ENCODE measurements at regions not wholly inside any gene's neighbourhood (a gene's known extent, or its start where the extent isn't known, plus 50 kb on each side); places are given as distances from the start of the nearest gene placed in this dataset.

GRCh38 chr2:120669971-120670370, 65.7 kb upstream of the GLI2 start:
- no peak for DNase-seq
- intact Hi-C loops (cut with DNase I) = loop anchor here in 3 of 4 donors (5.0 to 10.0 kb wide), 3 partner anchors 115 to 1738 kb away; no protein-coding TSS in a partner anchor
- H3K4me1 ChIP-seq (ENCODE audit: insufficient read depth) = peaks cover 3% of the 10 kb centered on the region
- no peak for TF ChIP-seq POLR2A (IDR thresholded peaks at IDR 0.05)
- TF ChIP-seq CTCF (IDR thresholded peaks at IDR 0.05) = no peak
- TF ChIP-seq EP300 (IDR thresholded peaks at IDR 0.05) = no peak
- H3K9me3 ChIP-seq = no peaks in the 10 kb centered on the region
- 60 to 65% (median 62%) methylated on average over 12 of the region's 12 CpGs for WGBS, 3 donors
- H3K4me3 ChIP-seq = no peak overlapping the region
- no peaks in the 10 kb centered on the region for H3K36me3 ChIP-seq
- no peaks in the 10 kb centered on the region for H3K27me3 ChIP-seq
- H3K27ac ChIP-seq = no peak overlapping the region

- Histone ChIP-seq H3K27me3 (no peaks in the 10 kb centered on the region), H3K36me3 (no peaks in the 10 kb centered on the region), H3K9me3 (no peaks in the 10 kb centered on the region), H3K4me1 (ENCODE audit: insufficient read depth) (peaks cover 3% of the 10 kb centered on the region), H3K27ac (no peak overlapping the region), H3K4me3 (no peak overlapping the region)
- intact Hi-C loops (cut with DNase I) = loop anchor here in 2 of 4 donors (10.0 kb wide), 2 partner anchors 116 to 206 kb away; no protein-coding TSS in a partner anchor
- 59 to 79% (median 72%) methylated on average over 12 of the region's 12 CpGs for WGBS, 3 donors
- DNase-seq = no peak
- TF ChIP-seq POLR2A (IDR thresholded peaks at IDR 0.05) (no peak), CTCF (IDR thresholded peaks at IDR 0.05) (no peak)
Observed at GRCh38 chr2:120670371-120670770, 65.3 kb upstream of the GLI2 start.

GRCh38 chr2:120670771-120671480, 64.7 kb upstream of the GLI2 start:
- intact Hi-C loops (cut with DNase I) = loop anchor here in 2 of 4 donors (10.0 kb wide), 2 partner anchors 116 to 206 kb away; no protein-coding TSS in a partner anchor
- no peaks in the 10 kb centered on the region for H3K27me3 ChIP-seq
- 71 to 77% (median 77%) methylated on average over 16 of the region's 16 CpGs for WGBS, 3 donors

GRCh38 chr2:120672526-120673204, 63.0 kb upstream of the GLI2 start:
- DNase-seq = no peak
- Histone ChIP-seq H3K4me1 (ENCODE audit: insufficient read depth) (peaks cover 3% of the 10 kb centered on the region), H3K36me3 (no peaks in the 10 kb centered on the region), H3K4me3 (no peak overlapping the region), H3K27me3 (no peaks in the 10 kb centered on the region), H3K9me3 (no peaks in the 10 kb centered on the region), H3K27ac (no peak overlapping the region)
- intact Hi-C loops (cut with DNase I) = loop anchor here in 2 of 4 donors (10.0 kb wide), 2 partner anchors 118 to 208 kb away; no protein-coding TSS in a partner anchor
- no peak for TF ChIP-seq EP300 (IDR thresholded peaks at IDR 0.05)
- TF ChIP-seq POLR2A (IDR thresholded peaks at IDR 0.05) = no peak
- TF ChIP-seq CTCF (IDR thresholded peaks at IDR 0.05) = no peak
- WGBS, 3 donors = 78 to 84% (median 79%) methylated on average over 16 of the region's 16 CpGs

More at GRCh38 chr2:120670771-120671480, 64.7 kb upstream of the GLI2 start:
- peaks cover 3% of the 10 kb centered on the region for H3K4me1 ChIP-seq (ENCODE audit: insufficient read depth)
- no peak for DNase-seq
- H3K27ac ChIP-seq = no peak overlapping the region
- H3K36me3 ChIP-seq = no peaks in the 10 kb centered on the region
- no peaks in the 10 kb centered on the region for H3K9me3 ChIP-seq
- no peak overlapping the region for H3K4me3 ChIP-seq
- no peak for TF ChIP-seq CTCF (IDR thresholded peaks at IDR 0.05)
- no peak for TF ChIP-seq EP300 (IDR thresholded peaks at IDR 0.05)
- TF ChIP-seq POLR2A (IDR thresholded peaks at IDR 0.05) = no peak
